Lung (tissue), 11 donors: ENCODE measurements at regions not wholly inside any gene's neighbourhood (a gene's known extent, or its start where the extent isn't known, plus 50 kb on each side); places are given as distances from the start of the nearest gene placed in this dataset.

ENCODE experiments used
- ATAC-seq: fragments of 200-7000 bp; cut with Tn5 transposase; one replicate; pipeline ENCODE4 v1.9.1; 2020; ENCODE audit warnings: moderate number of reproducible peaks; ENCODE audit not compliant: insufficient read depth, low FRiP score
- DNase-seq, 3 donors: peaks; one replicate each; pipeline ENCODE4 v3.0.0-alpha.2; 2013 to 2017
- H3K27ac ChIP-seq, 2 donors: one replicate each; pipeline ENCODE4 v1.5.1; 2013; ENCODE audit warnings: mild to moderate bottlenecking in 2 of 2, moderate library complexity in 2 of 2, control low read depth in 1 of 2, inconsistent platforms in 1 of 2, low read depth in 1 of 2, low read length in 1 of 2
- H3K27me3 ChIP-seq, 3 donors: one replicate each; pipeline ENCODE4 v1.5.1; 2013; ENCODE audit warnings: low read length in 2 of 3; ENCODE audit not compliant: control insufficient read depth in 3 of 3, insufficient read depth in 3 of 3
- H3K36me3 ChIP-seq, 4 donors: one replicate each; pipeline ENCODE4 v1.5.1; 2013; ENCODE audit warnings: low read length in 4 of 4, mild to moderate bottlenecking in 1 of 4, moderate library complexity in 1 of 4; ENCODE audit not compliant: control insufficient read depth in 4 of 4, insufficient read depth in 4 of 4
- H3K4me1 ChIP-seq, 5 donors: one replicate each; pipeline ENCODE4 v1.5.1; 2013; ENCODE audit warnings: low read length in 5 of 5, mild to moderate bottlenecking in 2 of 5, moderate library complexity in 1 of 5; ENCODE audit not compliant: control insufficient read depth in 5 of 5, insufficient read depth in 5 of 5
- H3K4me3 ChIP-seq: one replicate; pipeline ENCODE4 v1.5.1; 2013; ENCODE audit warnings: mild to moderate bottlenecking, control low read depth, moderate library complexity
- H3K9ac ChIP-seq, 2 donors: one replicate each; pipeline ENCODE4 v1.5.1; 2013; ENCODE audit warnings: low read length in 2 of 2, control low read depth in 1 of 2; ENCODE audit not compliant: insufficient read depth in 1 of 2
- H3K9me3 ChIP-seq, 4 donors: one replicate each; pipeline ENCODE4 v1.5.1; 2013; ENCODE audit warnings: low read length in 3 of 4, mild to moderate bottlenecking in 1 of 4, moderate library complexity in 1 of 4; ENCODE audit not compliant: control insufficient read depth in 4 of 4, insufficient read depth in 3 of 4
- CTCF ChIP-seq: IDR thresholded peaks from 2 replicates; pipeline ENCODE4 v1.5.1; 2012; ENCODE audit warnings: mild to moderate bottlenecking; ENCODE audit errors: control extremely low read depth, extremely low read depth
- WGBS, 2 donors: extraction: QIAGEN DNeasy Blood & Tissue Kit; methylation state at CpG; one replicate each; pipeline ENCODE4 v1.1.7; 2013; 5-methylcytosine and 5-hydroxymethylcytosine counted together
- donor health status: control.
- donor health status: control.
- donor health status: Bipolar disorder and iron deficiency.
- donor health status: healthy.
- donor health status: DM: yes; HTN: yes; CAD: no.

- DNase-seq (no peak), ATAC-seq (no peak)
- Histone ChIP-seq H3K27ac (no peak overlapping the region), H3K9ac (no peak overlapping the region), H3K27me3 (no peaks in the 10 kb centered on the region), H3K36me3 (no peaks in the 10 kb centered on the region), H3K4me3 (no peak overlapping the region), H3K9me3 (no peaks in the 10 kb centered on the region), H3K4me1 (peaks cover 0 to 5% (median 0%) of the 10 kb centered on the region in 5 donors)
- WGBS, 2 donors = 92 to 96% methylated on average over 9 of the region's 9 CpGs
- no peak for TF ChIP-seq CTCF
Observed at GRCh38 chr1:117680316-117681002, 74.6 kb downstream of the TENT5C start.

DNA sequence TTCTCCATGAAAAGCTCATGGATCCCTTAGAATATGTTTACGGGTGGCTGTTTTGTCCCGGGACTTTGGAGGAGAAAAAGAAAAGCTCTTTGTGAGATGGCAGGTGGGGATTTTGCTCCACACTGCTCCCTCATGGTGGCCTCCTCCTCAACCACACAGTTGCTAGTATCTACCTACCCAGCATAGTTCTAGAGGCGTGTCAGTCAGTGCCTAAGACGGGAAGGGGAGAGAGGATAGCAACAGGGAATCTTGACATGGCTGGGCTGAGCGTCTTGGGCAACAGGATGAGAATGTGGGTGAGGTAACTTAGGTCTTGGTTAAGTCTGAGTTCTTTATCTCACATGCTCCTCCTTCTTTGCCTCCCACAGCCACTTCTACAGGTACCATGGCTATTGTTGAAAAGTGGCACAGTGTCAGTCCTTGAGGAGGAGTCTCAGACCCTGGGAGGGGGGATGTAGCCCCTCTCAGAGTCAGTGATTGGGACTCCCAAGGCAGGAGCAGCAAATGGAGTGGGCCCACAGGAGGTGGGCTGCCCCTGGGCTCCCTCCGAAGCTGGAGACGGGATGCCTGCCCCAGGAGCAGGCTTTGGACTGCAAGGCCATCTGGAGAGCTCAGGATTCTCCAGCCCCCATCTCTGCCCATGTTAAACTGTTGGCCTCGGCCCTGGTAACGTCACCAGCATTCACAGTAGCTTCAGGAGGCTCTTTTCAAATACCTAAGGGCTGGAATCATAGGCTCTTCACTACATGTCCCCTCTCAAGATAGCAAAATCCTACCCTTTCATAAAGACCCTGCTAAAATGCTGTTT, 75.4 kb downstream of the TENT5C start:
- Histone ChIP-seq H3K4me1 (peaks cover 0 to 6% (median 0%) of the 10 kb centered on the region in 5 donors), H3K27ac (peak overlapping the region in 1 of 2 donors; percentile 76), H3K9me3 (no peaks in the 10 kb centered on the region), H3K4me3 (no peak overlapping the region), H3K36me3 (no peaks in the 10 kb centered on the region), H3K9ac (no peak overlapping the region), H3K27me3 (no peaks in the 10 kb centered on the region)
- no peak for TF ChIP-seq CTCF
- no peak for ATAC-seq
- WGBS, 2 donors = 74 to 85% methylated on average over 9 of the region's 9 CpGs
- no peak for DNase-seq

DNA sequence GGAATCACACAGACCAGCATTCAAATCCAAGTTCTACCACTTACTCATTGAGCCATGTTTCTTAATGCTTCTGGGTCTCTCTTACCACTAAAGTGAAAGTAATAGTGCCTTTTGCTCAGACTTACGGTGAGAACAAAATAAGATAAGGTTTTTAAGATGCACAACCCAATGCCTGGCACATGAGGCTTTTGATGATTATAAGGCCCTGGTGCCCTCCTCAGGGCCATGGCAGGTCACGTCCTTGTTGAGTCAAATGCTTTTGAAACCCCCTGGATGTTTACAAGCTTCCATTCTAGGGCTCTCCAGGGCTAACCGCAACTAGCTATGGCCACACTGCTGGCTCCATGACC, 76.0 kb downstream of the TENT5C start:
- Histone ChIP-seq H3K27ac (peak overlapping the region; percentile 64 to 76), H3K9me3 (no peaks in the 10 kb centered on the region), H3K9ac (no peak overlapping the region), H3K4me3 (no peak overlapping the region), H3K27me3 (no peaks in the 10 kb centered on the region), H3K4me1 (peaks cover 0 to 8% (median 0%) of the 10 kb centered on the region in 5 donors), H3K36me3 (no peaks in the 10 kb centered on the region)
- no peak for DNase-seq
- WGBS, 2 donors = 83 to 93% methylated on average over 3 of the region's 3 CpGs
- ATAC-seq = no peak
- TF ChIP-seq CTCF = no peak
